NB4 (cell line): ENCODE measurements at regions not wholly inside any gene's neighbourhood (a gene's known extent, or its start where the extent isn't known, plus 50 kb on each side); places are given as distances from the start of the nearest gene placed in this dataset.

Source experiments
- DNase-seq: peaks from one replicate; pipeline ENCODE4 v3.0.0; 2010; ENCODE audit warnings: low read depth
- H3K4me3 ChIP-seq: one replicate; pipeline ENCODE4 v1.5.1; 2011; ENCODE audit warnings: mild to moderate bottlenecking, low read depth, low read length, moderate library complexity
- MAX ChIP-seq: IDR thresholded peaks from 2 replicates; pipeline ENCODE4 v1.6.1; 2011; ENCODE audit warnings: low read depth, low read length
- MYC ChIP-seq: IDR thresholded peaks from 2 replicates; pipeline ENCODE4 v1.6.1; 2011; ENCODE audit warnings: low read depth, low read length
- POLR2A ChIP-seq: IDR thresholded peaks from 2 replicates; pipeline ENCODE4 v1.6.1; 2011; ENCODE audit warnings: mild to moderate bottlenecking; ENCODE audit not compliant: insufficient read length; ENCODE audit errors: extremely low read depth
- TF ChIP-seq, protein P1 (sequence below): IDR thresholded peaks from one replicate; pipeline ENCODE4 v1.5.1; 2012; ENCODE audit warnings: low read depth, low read length

- no peak overlapping the region for H3K4me3 ChIP-seq
- no peak for DNase-seq
- TF ChIP-seq MAX (no peak), POLR2A (no peak), MYC (no peak)
- TF ChIP-seq, protein P1, sequence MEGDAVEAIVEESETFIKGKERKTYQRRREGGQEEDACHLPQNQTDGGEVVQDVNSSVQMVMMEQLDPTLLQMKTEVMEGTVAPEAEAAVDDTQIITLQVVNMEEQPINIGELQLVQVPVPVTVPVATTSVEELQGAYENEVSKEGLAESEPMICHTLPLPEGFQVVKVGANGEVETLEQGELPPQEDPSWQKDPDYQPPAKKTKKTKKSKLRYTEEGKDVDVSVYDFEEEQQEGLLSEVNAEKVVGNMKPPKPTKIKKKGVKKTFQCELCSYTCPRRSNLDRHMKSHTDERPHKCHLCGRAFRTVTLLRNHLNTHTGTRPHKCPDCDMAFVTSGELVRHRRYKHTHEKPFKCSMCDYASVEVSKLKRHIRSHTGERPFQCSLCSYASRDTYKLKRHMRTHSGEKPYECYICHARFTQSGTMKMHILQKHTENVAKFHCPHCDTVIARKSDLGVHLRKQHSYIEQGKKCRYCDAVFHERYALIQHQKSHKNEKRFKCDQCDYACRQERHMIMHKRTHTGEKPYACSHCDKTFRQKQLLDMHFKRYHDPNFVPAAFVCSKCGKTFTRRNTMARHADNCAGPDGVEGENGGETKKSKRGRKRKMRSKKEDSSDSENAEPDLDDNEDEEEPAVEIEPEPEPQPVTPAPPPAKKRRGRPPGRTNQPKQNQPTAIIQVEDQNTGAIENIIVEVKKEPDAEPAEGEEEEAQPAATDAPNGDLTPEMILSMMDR = no peak
Observed at GRCh38 chr4:137333031-137333430, 199.3 kb downstream of the PCDH18 start.

- H3K4me3 ChIP-seq = no peak overlapping the region
- no peak for DNase-seq
- TF ChIP-seq MYC (no peak), MAX (no peak), POLR2A (no peak)
- TF ChIP-seq, protein P1 = no peak
Observed at GRCh38 chr4:137312257-137312656, 220.0 kb downstream of the PCDH18 start.

GRCh38 chr4:137310593-137311490 lies 221.5 kb downstream of the PCDH18 start:
- TF ChIP-seq POLR2A = no peak
- TF ChIP-seq, protein P1 = no peak
- DNase-seq = no peak

GRCh38 chr4:137310166-137310565 lies 222.1 kb downstream of the PCDH18 start:
- H3K4me3 ChIP-seq = no peak overlapping the region
- TF ChIP-seq, protein P1 = no peak
- no peak for TF ChIP-seq MAX
- TF ChIP-seq MYC = no peak
- no peak for TF ChIP-seq POLR2A
- no peak for DNase-seq

More at GRCh38 chr4:137310593-137311490, 221.5 kb downstream of the PCDH18 start:
- no peak overlapping the region for H3K4me3 ChIP-seq

DNA sequence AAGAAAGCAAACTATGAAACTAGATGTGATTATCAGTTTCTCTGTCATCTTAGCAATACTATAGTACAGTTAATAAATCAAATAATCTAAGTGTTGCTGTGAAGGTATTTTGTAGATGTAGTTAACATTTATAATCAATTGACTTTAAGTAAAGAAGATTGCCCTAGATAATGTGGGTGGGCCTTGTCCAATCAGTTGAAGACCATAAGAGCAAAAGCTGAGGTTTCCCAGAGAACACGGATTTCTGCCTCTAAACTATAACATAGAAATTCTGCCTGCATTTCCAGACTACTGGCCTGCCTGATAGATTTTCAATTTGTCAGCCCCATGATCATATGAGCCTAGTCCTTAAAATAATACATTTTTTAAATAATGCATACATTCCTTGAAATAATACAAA lies 222.9 kb downstream of the PCDH18 start:
- DNase-seq = no peak
- TF ChIP-seq MAX (no peak), POLR2A (no peak), MYC (no peak)
- TF ChIP-seq, protein P1 = no peak
- H3K4me3 ChIP-seq = no peak overlapping the region
